ENCODE measurements at regions not wholly inside any gene's neighbourhood (a gene's known extent, or its start where the extent isn't known, plus 50 kb on each side); places are given as distances from the start of the nearest gene placed in this dataset.
A peak's percentile ranks its signal among the peaks of the same experiment; 100 is the strongest.

DNA sequence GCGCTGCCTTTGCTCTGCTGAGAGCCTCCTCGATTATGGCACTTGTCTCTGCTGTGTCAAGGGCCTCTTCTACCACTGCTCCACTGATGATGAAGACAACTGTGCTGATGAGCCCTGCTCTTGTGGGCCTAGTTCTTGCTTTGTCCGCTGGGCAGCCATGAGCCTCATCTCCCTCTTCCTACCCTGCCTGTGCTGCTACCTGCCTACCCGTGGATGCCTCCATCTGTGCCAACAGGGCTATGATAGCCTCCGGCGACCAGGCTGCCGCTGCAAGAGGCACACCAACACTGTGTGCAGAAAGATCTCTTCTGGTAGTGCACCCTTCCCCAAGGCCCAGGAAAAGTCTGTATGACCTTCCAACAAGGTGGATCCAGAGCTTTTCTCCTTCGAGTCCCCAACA is 106.8 kb upstream of the VAMP7 start:
- Mint-ChIP-seq H3K4me1 (ENCODE audit: low read depth) (no peaks in the 10 kb centered on the region), H3K27ac (no peak overlapping the region), H3K27me3 (no peaks in the 10 kb centered on the region), H3K4me3 (no peak overlapping the region), H3K9me3 (no peaks in the 10 kb centered on the region), H3K36me3 (ENCODE audit: low read depth) (no peaks in the 10 kb centered on the region)
- intact Hi-C loops (cut with micrococcal nuclease), result no loop called here
- DNase-seq (no peak), ATAC-seq (no peak)
- POLR2A ChIA-PET, result no interaction called here
- CTCF ChIA-PET, result no interaction called here
- TF ChIP-seq CTCF (IDR thresholded peaks at IDR 0.05), result no peak

DNA sequence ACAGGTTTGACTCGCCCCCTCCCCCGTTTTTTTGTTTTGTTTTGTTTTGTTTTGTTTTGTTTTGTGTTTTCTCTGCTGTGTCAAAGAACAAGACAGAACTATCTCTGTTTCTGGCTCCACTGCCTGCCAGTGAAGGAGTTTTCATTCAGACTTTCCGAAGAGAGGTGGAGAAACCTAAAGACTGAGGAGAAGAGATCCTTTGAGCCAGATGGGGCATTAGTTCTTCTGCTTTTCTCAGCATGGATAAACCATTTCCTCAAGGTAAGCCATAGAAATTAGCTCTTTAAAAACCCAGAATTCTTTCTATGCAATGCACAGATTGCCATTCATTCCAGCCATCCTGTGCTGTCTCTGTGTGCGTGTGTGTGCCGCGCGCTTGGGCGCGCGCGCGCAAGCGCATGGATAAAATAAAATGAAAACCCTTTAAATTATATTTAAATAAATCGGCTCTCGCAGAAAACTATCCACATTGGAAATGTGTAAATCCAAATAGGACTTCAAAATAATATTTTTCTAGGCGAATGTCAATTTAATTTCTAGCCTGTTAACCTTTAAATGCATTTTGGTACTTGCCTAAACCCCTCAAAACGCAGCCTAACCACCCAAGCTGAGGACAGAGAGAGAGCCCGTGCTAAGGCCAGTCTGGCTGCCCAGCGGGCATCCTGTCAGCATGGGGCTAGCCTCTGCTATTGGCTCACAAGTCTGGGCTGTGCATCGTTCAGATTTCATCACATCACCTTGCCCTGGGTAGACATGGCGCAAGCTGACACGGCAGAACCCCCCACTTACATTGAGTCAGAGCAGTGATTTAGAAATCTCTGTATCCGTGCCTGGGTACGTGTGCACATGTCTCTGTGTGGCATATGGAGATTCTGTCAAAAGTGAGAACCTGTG is 113.0 kb upstream of the VAMP7 start:
- H3K9me3 Mint-ChIP-seq, result no peaks in the 10 kb centered on the region
- POLR2A ChIA-PET, result no interaction called here
- CTCF ChIA-PET, result no interaction called here
- no peak for TF ChIP-seq CTCF (IDR thresholded peaks at IDR 0.05)
- no peaks in the 10 kb centered on the region for H3K36me3 Mint-ChIP-seq (ENCODE audit: low read depth)
- no peaks in the 10 kb centered on the region for H3K27me3 Mint-ChIP-seq
- intact Hi-C loops (cut with micrococcal nuclease), result no loop called here
- H3K4me1 Mint-ChIP-seq (ENCODE audit: low read depth), result peaks cover 6% of the 10 kb centered on the region
- no peak overlapping the region for H3K27ac Mint-ChIP-seq
- no peak for DNase-seq
- ATAC-seq, result no peak
- peak overlapping the region; percentile 45 for H3K4me3 Mint-ChIP-seq

DNA sequence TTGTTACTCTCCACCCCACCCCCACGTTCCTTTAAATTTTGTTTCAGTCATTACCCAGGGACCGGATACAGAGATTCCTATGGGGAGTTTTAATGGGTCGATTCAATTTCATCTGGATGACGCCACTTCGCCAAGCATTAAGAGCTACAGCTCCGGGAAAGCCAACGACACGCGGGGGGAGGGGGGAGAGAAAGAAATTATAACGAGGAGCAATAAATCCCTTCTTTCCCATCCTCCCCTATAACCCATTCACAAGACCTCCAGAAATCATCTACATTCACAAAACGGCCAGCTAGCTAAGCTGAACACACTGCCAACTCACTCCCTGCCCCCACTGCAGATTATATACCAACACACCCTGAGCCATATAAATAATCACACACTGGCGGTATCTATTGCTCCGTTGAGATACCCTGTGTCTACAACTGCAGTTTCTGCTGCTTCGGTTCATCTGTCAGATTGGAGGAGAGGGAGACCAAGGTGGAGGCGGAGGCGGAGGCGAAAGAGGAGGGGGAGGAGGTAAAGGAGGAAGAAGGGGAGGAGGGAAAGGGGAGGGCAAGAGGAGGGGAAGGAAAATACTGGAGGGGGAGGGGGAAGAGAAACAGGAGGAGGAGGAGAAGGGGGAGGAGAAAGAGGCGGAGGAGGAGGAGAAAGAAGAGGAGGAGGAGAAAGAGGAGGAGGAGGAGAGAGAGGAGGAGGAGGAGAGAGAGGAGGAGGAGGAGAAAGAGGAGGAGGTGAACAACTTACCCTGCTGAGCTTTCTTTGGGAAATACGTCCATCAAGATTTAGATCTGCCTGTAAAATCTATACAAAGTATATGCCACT is 113.9 kb upstream of the VAMP7 start:
- Mint-ChIP-seq H3K36me3 (ENCODE audit: low read depth) (no peaks in the 10 kb centered on the region), H3K4me3 (peak overlapping the region; percentile 66), H3K4me1 (ENCODE audit: low read depth) (peaks cover 6% of the 10 kb centered on the region), H3K9me3 (no peaks in the 10 kb centered on the region), H3K27me3 (no peaks in the 10 kb centered on the region), H3K27ac (peak overlapping the region; percentile 7)
- intact Hi-C loops (cut with micrococcal nuclease), result no loop called here
- ChIA-PET POLR2A (no interaction called here), CTCF (no interaction called here)
- no peak for TF ChIP-seq CTCF (IDR thresholded peaks at IDR 0.05)
- peak; percentile 23 for DNase-seq
- ATAC-seq, result peak; percentile 51

DNA sequence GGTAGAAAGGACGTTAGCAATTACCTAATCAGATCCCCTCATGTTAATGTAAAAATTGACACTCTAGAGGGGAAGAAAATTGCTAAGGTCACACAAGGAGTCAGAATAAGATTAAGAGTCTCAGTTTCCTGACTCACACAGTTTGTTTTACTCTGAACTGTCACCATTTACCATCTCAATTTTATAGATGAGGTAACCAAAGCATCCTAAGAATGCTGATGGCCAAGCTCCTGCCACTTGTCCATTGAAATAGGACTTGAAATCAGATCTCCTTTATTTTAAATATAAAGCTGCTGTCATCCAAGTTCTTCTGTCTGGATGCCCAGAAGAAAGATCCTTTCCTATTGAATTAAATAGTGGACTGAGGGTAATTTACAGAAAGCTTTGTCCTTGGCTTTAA is 114.8 kb upstream of the VAMP7 start:
- Mint-ChIP-seq H3K4me3 (no peak overlapping the region), H3K9me3 (peaks cover 3% of the 10 kb centered on the region), H3K27me3 (no peaks in the 10 kb centered on the region), H3K27ac (no peak overlapping the region), H3K4me1 (ENCODE audit: low read depth) (peaks cover 6% of the 10 kb centered on the region), H3K36me3 (ENCODE audit: low read depth) (no peaks in the 10 kb centered on the region)
- intact Hi-C loops (cut with micrococcal nuclease), result no loop called here
- POLR2A ChIA-PET, result no interaction called here
- DNase-seq (no peak), ATAC-seq (no peak)
- TF ChIP-seq CTCF (IDR thresholded peaks at IDR 0.05), result no peak
- CTCF ChIA-PET, result no interaction called here

- DNase-seq (no peak), ATAC-seq (no peak)
- ChIA-PET CTCF (no interaction called here), POLR2A (no interaction called here)
- TF ChIP-seq CTCF (IDR thresholded peaks at IDR 0.05), result no peak
- no peak overlapping the region for H3K4me3 Mint-ChIP-seq
- no peaks in the 10 kb centered on the region for H3K27me3 Mint-ChIP-seq
- H3K4me1 Mint-ChIP-seq (ENCODE audit: low read depth), result no peaks in the 10 kb centered on the region
- intact Hi-C loops (cut with micrococcal nuclease), result no loop called here
- no peak overlapping the region for H3K27ac Mint-ChIP-seq
- H3K36me3 Mint-ChIP-seq (ENCODE audit: low read depth), result no peaks in the 10 kb centered on the region
- H3K9me3 Mint-ChIP-seq, result peaks cover 6% of the 10 kb centered on the region
Observed at GRCh38 chrX:155761185-155761584, 120.0 kb upstream of the VAMP7 start.

All from activated CD8-positive, alpha-beta T cell treated with anti-CD3 and anti-CD28 coated beads for 36 hours (primary cell).